ENCODE measurements at regions not wholly inside any gene's neighbourhood (a gene's known extent, or its start where the extent isn't known, plus 50 kb on each side); places are given as distances from the start of the nearest gene placed in this dataset.

DNA sequence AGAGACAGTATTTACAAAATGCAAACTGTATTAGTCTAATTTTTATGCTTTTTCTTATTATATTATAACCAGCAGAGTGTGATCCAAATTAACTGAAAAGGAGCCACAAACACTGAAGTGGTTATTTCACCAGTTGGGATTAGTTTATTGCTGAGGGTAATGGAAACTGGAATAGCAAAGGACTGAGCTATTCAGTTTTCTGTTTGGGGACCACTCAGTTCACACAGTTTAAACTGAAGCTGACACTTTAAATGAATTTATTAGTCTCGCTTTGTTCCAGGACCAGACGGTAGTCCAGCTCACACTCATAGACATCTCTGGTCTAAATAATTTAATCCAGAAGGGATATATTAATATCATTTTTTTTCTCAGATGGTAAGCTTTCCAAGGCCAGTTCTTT lies 410.7 kb downstream of the LTN1 start:
- TF ChIP-seq, protein P1, sequence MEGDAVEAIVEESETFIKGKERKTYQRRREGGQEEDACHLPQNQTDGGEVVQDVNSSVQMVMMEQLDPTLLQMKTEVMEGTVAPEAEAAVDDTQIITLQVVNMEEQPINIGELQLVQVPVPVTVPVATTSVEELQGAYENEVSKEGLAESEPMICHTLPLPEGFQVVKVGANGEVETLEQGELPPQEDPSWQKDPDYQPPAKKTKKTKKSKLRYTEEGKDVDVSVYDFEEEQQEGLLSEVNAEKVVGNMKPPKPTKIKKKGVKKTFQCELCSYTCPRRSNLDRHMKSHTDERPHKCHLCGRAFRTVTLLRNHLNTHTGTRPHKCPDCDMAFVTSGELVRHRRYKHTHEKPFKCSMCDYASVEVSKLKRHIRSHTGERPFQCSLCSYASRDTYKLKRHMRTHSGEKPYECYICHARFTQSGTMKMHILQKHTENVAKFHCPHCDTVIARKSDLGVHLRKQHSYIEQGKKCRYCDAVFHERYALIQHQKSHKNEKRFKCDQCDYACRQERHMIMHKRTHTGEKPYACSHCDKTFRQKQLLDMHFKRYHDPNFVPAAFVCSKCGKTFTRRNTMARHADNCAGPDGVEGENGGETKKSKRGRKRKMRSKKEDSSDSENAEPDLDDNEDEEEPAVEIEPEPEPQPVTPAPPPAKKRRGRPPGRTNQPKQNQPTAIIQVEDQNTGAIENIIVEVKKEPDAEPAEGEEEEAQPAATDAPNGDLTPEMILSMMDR (IDR thresholded peaks at IDR 0.05) = no peak
- no peak for TF ChIP-seq POLR2A (IDR thresholded peaks at IDR 0.05)
